Ovary (tissue), 3 donors: ENCODE measurements at regions not wholly inside any gene's neighbourhood (a gene's known extent, or its start where the extent isn't known, plus 50 kb on each side); places are given as distances from the start of the nearest gene placed in this dataset.

Experiments used
- EP300 ChIP-seq: sonication (generic); formaldehyde crosslinking; IDR thresholded peaks from one replicate; pipeline ENCODE4 v1.6.1; 2017; ENCODE audit warnings: antibody characterized with exemption
- TF ChIP-seq, protein P1 (sequence below), 3 donors: fragments of 450-650 bp in 2 of 3; fragments of 200-600 bp in 1 of 3; IDR thresholded peaks; one replicate each; pipeline versions ENCODE4 v1.5.1 to v1.8.0; 2016 to 2022; ENCODE audit warnings: antibody characterized with exemption in 3 of 3, mild to moderate bottlenecking in 1 of 3
- donor health status: DM: no; HTN: no; CAD: no.

DNA sequence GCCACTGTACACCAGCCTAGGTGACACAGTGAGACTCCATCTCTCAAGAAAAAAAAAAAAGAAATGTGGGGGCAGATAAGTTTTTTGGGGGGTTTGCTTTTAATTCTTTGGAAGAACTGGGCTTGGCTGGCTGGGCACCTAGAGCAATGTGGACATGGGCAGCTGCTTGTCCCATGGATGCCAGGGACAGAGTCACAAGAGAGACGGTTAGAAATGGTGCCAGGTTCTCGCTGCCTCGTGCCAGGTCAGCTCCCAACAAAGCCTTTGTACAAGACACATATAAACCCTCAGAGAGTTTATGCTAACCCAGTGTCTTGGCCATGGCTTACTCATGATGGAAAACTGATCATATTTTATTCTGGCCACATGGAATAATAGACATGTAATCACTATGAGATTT, 76.2 kb upstream of the ESR1 start:
- no peak for TF ChIP-seq EP300
- TF ChIP-seq, protein P1, sequence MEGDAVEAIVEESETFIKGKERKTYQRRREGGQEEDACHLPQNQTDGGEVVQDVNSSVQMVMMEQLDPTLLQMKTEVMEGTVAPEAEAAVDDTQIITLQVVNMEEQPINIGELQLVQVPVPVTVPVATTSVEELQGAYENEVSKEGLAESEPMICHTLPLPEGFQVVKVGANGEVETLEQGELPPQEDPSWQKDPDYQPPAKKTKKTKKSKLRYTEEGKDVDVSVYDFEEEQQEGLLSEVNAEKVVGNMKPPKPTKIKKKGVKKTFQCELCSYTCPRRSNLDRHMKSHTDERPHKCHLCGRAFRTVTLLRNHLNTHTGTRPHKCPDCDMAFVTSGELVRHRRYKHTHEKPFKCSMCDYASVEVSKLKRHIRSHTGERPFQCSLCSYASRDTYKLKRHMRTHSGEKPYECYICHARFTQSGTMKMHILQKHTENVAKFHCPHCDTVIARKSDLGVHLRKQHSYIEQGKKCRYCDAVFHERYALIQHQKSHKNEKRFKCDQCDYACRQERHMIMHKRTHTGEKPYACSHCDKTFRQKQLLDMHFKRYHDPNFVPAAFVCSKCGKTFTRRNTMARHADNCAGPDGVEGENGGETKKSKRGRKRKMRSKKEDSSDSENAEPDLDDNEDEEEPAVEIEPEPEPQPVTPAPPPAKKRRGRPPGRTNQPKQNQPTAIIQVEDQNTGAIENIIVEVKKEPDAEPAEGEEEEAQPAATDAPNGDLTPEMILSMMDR (IDR thresholded peaks at IDR 0.05), result no peak
